HG03280 (cell line): ENCODE measurements at regions not wholly inside any gene's neighbourhood (a gene's known extent, or its start where the extent isn't known, plus 50 kb on each side); places are given as distances from the start of the nearest gene placed in this dataset.
"Not testable (repeated sequence)": the region's sequence is repeated elsewhere in the genome, so short reads cannot be mapped to it uniquely, and the experiment has no call there.

ENCODE experiments used
- ATAC-seq: cut with Tn5 transposase; IDR thresholded peaks from one replicate; pipeline ENCODE4 v1.9.1; 2021; ENCODE audit warnings: mild to moderate bottlenecking, moderate library complexity; ENCODE audit not compliant: unreplicated experiment

DNA sequence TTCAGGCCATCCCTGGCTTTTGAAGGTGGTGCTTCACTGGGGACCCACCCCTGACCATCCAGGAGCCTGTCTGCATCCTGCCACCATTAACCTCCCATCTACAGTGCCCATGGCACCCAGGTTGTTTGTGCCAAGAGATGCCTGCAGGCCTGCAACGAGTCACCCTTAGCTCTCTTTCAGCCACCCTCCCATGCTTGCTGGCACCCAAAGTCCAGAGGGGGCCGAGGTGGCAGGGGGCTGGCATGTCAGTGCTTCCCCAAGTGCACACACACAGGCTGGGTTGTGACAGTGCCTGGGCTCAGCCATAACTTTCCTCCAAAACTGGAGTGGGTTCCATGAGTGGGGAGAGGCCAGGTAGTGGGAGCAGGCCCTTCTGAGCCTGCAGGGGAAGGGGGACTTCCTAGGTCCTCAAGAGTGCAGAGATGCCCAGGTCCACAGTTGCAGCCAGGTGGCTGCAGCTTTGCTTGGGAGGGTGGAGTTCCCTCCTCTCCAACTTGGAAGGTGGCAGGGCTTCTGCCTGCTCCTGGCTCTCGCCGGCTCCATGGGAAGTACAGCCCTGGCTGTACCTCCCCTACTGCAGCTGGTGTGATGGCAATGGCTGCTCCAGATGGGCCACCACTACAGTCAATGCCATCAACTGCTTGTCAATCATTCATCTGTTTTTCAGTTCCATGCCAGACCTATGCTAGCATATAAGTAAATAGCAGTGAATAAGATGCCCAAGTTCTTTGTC is 235.9 kb upstream of the GIMD1 start:
- no peak for ATAC-seq

DNA sequence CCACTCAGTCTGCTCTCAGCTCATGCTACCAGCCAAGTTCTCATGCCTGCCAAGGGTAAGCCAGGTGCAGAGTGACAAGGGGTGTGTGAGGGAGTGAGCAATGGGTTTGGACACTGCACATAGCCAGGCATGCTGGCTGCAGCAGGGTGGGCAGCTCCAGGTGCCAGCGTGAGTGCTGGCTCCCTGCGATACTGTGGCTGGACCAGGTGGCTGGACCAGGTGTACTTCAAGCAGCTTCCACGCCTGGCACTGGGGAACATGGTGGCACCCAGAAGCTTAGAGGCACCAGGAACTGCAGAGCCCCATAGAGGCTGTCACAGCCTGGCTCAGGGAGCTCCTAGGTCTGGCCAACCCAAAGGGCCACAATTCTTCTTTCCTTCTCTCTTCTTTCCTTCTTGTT is 234.9 kb upstream of the GIMD1 start:
- no peak for ATAC-seq

GRCh38 chr4:106602711-106603110 is 234.1 kb upstream of the GIMD1 start:
- no peak for ATAC-seq

GRCh38 chr4:106601519-106601918 is 232.9 kb upstream of the GIMD1 start:
- no peak for ATAC-seq

DNA sequence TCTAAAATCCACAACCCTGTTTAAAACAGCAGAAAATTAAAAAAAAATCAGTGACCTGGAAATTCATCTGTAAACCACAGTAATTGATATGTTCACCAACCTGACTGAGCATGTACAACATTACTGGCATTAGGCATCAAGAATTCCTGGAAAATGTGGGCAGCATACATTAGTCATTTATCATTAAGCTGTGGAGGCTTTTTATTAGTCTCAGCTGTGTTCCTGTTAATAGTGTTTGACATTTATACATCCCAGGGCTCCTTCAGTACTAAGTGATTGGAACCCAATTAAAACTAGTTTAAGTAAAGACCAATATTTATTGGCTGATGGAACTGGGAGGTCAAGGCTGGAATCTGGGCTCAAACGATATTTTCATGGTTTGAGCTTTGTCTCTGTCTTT is 227.3 kb upstream of the GIMD1 start:
- ATAC-seq: no peak

GRCh38 chr4:106594291-106594952 is 225.8 kb upstream of the GIMD1 start:
- no peak for ATAC-seq

DNA sequence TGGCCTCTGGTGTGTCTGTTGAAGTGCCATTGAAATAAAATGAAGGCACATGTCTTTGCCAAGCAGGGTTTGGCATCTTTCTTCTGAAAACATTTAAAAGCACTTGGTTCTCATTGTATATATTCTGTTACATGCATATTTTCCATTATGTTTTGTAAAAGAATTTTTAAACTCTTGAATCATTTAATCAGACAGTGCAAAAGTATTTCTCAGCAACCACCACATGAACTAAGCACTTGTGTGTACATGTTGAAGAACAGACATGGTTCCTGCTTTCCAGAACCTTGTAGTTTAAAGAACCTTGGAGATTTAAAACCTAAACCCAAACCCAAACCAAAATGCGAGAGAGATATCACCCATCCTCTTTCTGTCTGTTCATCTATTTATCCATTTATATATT is 220.3 kb upstream of the GIMD1 start:
- ATAC-seq: no peak

DNA sequence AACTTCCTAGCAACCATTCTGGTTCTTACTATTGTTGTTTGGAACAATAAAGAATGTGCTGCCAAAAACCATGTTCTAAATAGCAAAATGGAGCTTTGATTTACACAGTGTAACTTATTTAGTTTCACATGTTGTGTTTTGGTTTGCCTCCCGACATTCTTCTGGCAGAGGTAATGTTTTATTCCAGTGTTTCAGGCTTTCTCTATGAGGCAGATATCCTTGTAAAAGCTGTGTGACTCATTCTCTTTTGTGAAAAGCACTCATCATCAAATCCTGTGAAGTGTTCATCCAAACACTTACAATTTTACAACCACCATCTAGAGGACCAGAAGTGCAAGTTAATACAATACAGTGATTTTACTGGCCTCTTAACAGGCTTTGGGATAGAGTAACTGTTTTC is 219.0 kb upstream of the GIMD1 start:
- no peak for ATAC-seq

- ATAC-seq: no peak
These were observed 217.4 kb upstream of the GIMD1 start for GRCh38 chr4:106585915-106586349.

DNA sequence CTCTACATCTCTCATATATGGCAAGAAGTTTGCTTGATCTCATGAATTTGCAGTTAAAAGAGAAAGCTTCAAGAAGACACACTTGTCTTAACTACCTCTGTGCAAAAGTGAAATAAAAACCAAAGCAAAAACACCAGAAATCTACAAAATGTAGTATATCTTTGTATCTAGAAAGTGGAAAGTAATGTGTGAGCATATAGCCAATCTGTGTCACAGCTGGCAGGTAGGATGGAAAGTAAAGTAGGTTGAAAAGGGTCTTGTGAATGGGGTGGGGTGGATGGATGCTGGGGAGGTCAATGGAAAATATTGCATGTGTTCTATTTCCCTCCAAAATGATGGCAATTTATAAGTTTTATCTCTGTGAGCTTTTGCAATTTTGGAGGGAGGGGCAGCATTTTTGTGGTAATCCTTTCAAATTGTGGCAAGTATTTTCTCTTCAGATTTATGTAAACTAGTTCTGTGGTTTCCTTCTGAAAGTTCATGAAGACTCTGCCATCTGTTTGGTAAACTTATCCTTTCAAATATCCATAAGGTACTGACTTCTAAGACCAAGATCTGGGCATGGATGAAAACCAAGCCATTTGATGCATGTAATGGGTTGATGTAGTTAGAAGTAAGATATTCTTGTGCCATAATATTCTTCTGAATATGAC is 215.9 kb upstream of the GIMD1 start:
- ATAC-seq: no peak

DNA sequence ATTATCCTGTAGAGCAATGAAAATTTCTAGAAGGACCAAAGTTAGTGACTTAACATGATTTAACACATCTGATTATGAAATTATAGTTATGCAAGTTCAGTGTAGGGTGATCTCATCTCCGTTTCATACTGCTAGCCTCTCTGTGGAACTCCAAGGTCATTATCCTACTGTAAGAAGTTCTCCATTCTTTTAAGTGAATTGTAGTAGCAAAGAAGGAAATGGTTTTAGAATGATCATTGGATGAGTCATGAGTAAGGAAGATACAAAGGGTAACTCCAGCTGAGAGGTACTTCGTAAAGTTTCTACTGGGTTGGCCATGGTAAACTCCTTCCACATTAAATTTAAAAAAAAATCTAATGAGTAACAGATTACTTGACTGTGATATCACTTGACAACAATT is 215.0 kb upstream of the GIMD1 start:
- no peak for ATAC-seq

DNA sequence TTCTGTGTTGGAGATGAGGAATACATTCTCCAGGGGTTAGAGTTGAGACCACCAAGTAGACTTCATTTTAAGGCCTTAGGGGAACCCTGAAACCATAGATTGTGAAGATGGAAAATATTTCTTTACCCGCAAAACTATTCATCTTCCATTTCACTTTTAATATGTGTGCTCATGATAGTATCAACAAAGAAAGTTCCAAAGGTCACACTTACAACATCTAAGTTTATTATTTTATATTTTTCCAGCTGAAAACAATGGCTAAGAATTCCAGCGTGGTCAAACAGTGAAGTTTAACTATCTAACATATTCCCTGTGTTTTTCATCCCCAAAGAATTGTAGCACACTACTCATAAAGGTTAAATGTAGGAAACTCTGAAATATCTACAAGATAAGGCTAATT is 214.5 kb upstream of the GIMD1 start:
- no peak for ATAC-seq

DNA sequence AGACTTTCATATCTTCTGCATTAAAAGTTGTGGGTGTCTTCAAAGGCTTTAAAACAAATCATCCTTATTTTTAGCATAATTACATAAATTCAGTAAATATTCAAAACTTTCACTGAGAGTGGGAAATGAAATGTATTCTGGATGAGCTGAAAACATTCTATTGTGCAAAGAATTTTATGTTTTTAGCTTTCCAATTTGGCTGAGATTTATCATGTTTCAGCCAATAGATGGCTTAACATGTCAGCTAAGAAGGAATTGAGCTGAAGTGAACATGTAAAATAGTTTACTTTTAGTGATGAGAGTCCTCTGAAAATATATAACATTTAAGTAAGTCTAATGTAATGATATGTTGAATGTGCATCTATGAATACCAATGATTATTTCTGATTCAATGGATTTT is 213.5 kb upstream of the GIMD1 start:
- ATAC-seq: no peak

GRCh38 chr4:106579236-106579635 is 210.7 kb upstream of the GIMD1 start:
- ATAC-seq: no peak

DNA sequence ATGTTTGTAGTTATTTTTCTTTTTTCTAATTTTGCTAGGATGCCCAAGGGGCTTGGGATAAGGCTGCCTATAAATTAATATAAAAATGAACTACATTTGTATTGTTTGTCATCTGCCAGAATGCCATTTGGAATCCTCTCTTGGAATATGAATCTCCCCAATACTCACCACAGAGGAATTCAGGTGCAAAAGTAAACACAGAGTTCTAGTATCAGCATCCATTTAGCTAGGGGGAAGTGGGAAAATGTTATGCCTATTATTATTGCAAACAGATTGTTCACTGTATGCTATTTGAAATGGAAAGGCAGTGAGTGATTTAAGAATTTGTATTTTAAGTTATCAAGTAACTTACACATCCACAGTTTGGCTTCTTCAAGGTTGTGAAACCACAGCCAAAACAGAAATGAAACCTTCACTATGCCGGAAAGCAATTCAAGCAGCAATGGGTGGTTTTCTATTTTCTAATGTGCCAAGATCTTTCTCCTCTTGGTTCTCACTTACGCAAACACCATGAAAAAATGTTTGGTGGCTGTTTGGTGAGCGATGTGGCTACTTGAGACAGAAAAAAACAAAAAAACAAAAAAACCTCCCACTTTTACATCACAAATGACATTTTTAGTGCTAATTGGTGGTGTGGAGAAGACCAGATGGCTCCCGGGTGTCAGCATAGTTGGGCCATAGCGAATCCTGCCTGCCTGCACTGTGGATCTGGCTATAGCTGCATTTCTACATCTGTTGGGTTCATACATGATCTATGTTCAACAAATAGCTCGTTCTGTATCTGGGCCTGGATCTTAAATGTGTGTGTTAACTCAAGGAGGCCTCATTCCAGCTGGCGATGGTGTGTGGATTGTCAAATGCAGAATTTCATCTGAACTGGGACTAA is 200.8 kb upstream of the GIMD1 start:
- ATAC-seq: no peak

DNA sequence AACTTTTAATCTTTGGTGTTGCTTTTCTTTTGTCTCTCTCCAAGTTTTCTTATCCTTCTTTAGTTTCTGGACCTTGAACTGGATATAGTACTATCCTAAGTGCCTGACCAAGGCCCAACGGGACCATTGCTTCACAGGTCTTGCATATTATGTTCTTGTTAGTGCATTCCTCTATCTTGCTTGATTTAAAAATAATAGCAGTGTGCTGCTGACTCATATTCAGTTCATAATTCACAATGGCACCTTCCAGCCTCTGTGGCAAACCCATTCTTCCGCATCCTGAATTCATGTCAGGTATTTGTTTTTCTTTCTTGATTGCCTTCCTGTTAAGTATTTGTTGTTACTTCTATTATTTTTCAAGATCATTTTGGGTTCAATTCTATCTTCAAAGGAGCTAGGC is 197.1 kb upstream of the GIMD1 start:
- no peak for ATAC-seq

GRCh38 chr4:106563637-106564036 is 195.1 kb upstream of the GIMD1 start:
- ATAC-seq: not testable (repeated sequence)

DNA sequence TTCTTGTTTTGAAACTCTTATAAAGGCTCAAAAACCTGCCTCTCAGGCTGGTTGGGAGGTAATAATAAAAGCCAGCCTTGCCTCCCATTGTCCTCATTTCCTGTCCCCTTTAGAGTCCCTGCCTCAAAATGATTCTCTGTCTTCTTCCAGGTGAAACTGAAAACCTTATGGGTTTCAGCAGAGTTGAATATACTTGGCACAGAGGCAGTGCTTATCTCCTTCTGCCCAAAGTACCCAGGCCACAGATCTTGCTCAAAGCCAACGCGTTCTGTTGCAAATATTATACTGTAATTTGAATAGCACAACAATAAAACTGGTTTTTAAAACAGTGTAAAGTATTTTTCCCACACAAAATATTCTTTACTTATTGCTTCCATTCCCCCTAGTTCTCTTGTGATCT is 183.1 kb upstream of the GIMD1 start:
- no peak for ATAC-seq

DNA sequence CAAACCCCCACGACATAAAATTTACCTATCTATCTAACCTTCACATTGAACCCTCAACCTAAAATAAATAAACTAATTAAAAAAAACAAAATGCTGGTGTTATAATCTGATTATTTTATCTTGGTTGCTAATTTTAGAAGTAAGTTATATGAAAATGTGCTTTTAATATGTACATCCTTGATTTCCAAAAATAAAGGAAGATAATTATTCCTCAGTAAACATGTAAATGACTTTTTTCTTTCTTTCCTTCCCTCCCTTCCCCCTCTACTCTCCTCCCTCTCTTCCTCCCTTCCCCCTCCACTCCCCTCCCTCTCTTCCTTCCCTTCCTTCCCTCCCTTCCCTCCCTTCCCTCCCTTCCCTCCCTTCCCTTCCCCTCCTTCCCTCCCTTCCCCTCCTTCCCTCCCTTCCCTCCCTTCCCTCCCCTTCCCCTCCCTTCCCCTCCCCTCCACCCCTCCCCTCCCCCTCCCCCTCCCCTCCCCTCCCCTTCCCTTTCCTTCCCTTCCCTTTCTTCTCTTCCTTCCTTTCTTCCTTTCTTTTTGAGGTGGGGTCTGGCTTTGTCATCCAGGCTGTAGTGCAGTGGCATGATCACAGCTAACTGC is 180.0 kb upstream of the GIMD1 start:
- ATAC-seq: no peak

DNA sequence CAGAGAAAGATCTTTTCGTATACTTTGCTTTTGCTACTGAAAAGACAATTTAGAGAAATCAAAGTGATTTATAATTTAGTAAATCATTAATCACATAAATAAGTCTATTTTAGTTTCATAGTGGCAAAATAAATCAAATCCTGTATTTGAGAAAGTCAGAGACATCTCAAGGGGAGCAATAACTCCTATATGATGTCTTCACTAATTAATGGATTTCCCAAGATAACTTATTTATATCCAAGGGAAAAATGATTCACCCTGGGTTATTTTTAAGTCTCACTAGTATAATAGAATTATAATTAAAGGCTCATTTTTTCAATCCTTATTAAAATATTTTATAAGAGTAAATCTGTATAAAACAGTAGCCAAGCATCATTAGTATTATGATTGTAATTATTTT is 177.8 kb upstream of the GIMD1 start:
- ATAC-seq: no peak

GRCh38 chr4:106542609-106543008 is 174.0 kb upstream of the GIMD1 start:
- not testable (repeated sequence) for ATAC-seq
